Prostate gland (tissue), 2 donors: ENCODE measurements at regions not wholly inside any gene's neighbourhood (a gene's known extent, or its start where the extent isn't known, plus 50 kb on each side); places are given as distances from the start of the nearest gene placed in this dataset.

ENCODE experiments used
- DNase-seq: peaks from one replicate; pipeline ENCODE4 v3.0.0-alpha.2; 2019; ENCODE audit warnings: low spot score
- H3K27ac ChIP-seq, 2 donors: fragments of 200-600 bp; sonication (generic); 2 replicates each; pipeline ENCODE4 v1.5.1; 2017 to 2019
- H3K27me3 ChIP-seq: fragments of 200-600 bp; sonication (generic); replicated peaks from 2 replicates; pipeline ENCODE4 v1.5.1; 2019; ENCODE audit not compliant: insufficient read depth
- H3K36me3 ChIP-seq, 2 donors: fragments of 200-600 bp; sonication (generic); 1 replicate in 1 of 2; 2 replicates in 1 of 2; pipeline versions ENCODE4 v1.5.1 to v1.8.1; 2017 to 2019
- H3K4me1 ChIP-seq: fragments of 200-600 bp; sonication (generic); replicated peaks from 2 replicates; pipeline ENCODE4 v1.5.1; 2019
- H3K4me3 ChIP-seq, 2 donors: fragments of 200-600 bp; sonication (generic); 2 replicates each; pipeline ENCODE4 v1.5.1; 2017 to 2019
- H3K9me3 ChIP-seq: fragments of 200-600 bp; sonication (generic); 2 replicates; pipeline ENCODE4 v1.5.1; 2017
- POLR2A ChIP-seq: fragments of 450-650 bp; IDR thresholded peaks from one replicate; pipeline ENCODE4 v1.6.1; 2016; ENCODE audit warnings: antibody characterized with exemption, mild to moderate bottlenecking
- POLR2AphosphoS5 ChIP-seq: sonication (generic); formaldehyde crosslinking; IDR thresholded peaks from one replicate; pipeline ENCODE4 v1.6.1; 2017; ENCODE audit warnings: antibody characterized with exemption
- WGBS: methylation state at CpG from one replicate; pipeline ENCODE4 v1.1.5; 2018; 5-methylcytosine and 5-hydroxymethylcytosine counted together
- intact Hi-C: fragments of 100-400 bp; cut with DNase I; formaldehyde crosslinking; loops from one replicate; pipeline ENCODE4 v1.14.2; 2022
- TF ChIP-seq, protein P1 (sequence below), 4 experiments: fragments of 200-600 bp in 2 of 4; fragments of 450-650 bp in 2 of 4; sonication (generic) in 2 of 4; IDR thresholded peaks; 1 replicate in 3 of 4; 2 replicates in 1 of 4; pipeline ENCODE4 v1.5.1; 2016 to 2019; ENCODE audit warnings: antibody characterized with exemption in 4 of 4, mild to moderate bottlenecking in 2 of 4, moderate library complexity in 2 of 4

DNA sequence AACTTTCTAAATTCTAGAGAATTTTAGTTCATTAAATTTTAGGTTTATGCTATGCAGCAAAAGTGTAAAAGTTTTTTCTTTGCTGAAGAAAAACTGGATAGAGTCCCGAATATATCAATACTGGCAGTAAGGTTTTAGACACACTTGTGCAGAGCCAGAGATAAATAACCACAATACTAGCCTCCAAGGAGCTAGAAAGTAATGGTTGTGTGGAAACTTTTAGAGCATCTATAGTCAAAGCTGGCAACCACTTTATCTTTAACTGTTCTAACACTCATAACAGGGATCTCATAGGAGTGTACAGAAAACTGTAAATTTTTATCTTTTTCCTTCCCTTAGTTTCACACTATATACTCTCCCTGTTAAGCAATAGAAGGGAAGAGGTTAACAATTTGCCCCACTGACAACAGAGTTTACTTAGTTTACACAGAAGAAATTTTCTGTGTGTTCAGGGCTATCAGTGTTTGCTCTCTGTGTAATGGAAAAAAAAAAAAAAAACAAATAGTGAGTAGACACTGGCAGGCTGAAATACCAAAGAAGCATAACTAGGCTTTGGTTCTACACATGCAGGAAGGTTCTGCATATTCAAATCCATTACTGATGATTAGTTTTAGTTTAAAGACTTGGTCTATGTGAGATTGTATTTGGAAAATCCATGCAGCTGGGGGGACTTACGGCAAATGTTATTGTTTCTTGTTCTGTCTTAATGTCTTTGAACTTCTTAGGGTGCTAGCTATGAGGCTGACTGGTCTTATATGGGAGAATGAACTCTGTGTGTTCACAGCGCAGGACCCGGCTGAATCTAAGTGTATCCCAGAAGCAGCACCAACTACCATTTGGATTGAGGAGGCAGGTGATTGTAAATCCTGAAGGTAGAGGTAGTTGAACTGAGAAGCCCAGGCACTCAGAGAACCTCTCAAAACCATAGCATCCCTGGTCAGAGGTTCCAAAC, 187.6 kb downstream of the PCSK1 start:
- H3K4me1 ChIP-seq: peaks cover 5% of the 10 kb centered on the region
- TF ChIP-seq POLR2A: no peak
- TF ChIP-seq POLR2AphosphoS5: no peak
- TF ChIP-seq, protein P1, sequence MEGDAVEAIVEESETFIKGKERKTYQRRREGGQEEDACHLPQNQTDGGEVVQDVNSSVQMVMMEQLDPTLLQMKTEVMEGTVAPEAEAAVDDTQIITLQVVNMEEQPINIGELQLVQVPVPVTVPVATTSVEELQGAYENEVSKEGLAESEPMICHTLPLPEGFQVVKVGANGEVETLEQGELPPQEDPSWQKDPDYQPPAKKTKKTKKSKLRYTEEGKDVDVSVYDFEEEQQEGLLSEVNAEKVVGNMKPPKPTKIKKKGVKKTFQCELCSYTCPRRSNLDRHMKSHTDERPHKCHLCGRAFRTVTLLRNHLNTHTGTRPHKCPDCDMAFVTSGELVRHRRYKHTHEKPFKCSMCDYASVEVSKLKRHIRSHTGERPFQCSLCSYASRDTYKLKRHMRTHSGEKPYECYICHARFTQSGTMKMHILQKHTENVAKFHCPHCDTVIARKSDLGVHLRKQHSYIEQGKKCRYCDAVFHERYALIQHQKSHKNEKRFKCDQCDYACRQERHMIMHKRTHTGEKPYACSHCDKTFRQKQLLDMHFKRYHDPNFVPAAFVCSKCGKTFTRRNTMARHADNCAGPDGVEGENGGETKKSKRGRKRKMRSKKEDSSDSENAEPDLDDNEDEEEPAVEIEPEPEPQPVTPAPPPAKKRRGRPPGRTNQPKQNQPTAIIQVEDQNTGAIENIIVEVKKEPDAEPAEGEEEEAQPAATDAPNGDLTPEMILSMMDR (IDR thresholded peaks at IDR 0.05): no peak
- intact Hi-C loops: no loop called here
- peak overlapping the region; percentile 82 to 85 for H3K27ac ChIP-seq
- H3K4me3 ChIP-seq: no peak overlapping the region
- WGBS: 82% methylated on average over 4 of the region's 4 CpGs
- H3K9me3 ChIP-seq: no peaks in the 10 kb centered on the region
- DNase-seq: no peak
- no peaks in the 10 kb centered on the region for H3K36me3 ChIP-seq
- H3K27me3 ChIP-seq: no peaks in the 10 kb centered on the region

DNA sequence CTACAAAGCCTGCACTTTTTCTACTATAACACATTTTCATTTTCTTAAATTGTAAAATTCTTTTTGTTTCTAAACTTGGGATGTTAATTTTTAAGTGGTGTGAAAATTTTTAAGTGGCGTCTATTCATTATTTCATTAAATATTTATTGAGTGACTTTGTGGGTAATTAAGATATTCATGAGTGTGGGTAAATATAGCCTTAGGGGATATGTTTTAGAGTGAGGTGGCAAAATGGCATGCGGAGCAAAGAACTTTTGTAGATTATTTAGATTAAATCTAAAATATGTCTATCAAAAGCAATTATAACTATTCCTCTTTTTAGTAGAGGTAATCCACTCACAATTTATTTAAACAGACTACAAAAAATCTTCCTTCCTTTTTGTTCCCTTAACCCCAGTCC, 188.4 kb downstream of the PCSK1 start:
- H3K4me1 ChIP-seq: peaks cover 5% of the 10 kb centered on the region
- intact Hi-C loops: no loop called here
- TF ChIP-seq POLR2AphosphoS5 (no peak), POLR2A (no peak)
- TF ChIP-seq, protein P1 (IDR thresholded peaks at IDR 0.05): no peak
- WGBS: 77% methylated on average over 2 of the region's 2 CpGs
- H3K9me3 ChIP-seq: no peaks in the 10 kb centered on the region
- no peaks in the 10 kb centered on the region for H3K36me3 ChIP-seq
- H3K27me3 ChIP-seq: no peaks in the 10 kb centered on the region
- no peak overlapping the region for H3K4me3 ChIP-seq
- peak overlapping the region in 1 of 2 donors; percentile 85 for H3K27ac ChIP-seq
- DNase-seq: no peak

DNA sequence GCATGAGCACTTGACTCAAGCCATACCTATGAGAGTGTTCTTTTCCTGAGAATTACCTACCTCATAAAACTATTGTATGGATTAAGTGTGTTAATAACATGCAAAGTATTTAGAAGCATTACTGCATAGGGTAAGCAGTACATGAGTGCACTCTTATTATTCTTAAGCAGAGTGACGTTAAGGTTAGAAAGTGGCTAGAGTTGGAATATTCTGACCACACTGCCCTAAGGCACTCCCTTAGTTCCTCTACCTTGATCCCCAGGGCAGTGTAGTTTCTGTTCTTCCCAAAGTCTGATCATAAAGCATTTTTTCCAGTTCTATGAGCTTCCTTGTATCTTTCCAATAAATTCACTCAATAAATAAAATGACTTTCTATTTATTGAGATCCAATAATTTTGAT, 189.2 kb downstream of the PCSK1 start:
- H3K27me3 ChIP-seq: no peaks in the 10 kb centered on the region
- H3K27ac ChIP-seq: peak overlapping the region in 1 of 2 donors; percentile 85
- peaks cover 5% of the 10 kb centered on the region for H3K4me1 ChIP-seq
- no peak for DNase-seq
- intact Hi-C loops: no loop called here
- TF ChIP-seq POLR2A: no peak
- TF ChIP-seq POLR2AphosphoS5: no peak
- TF ChIP-seq, protein P1 (IDR thresholded peaks at IDR 0.05): no peak
- no peaks in the 10 kb centered on the region for H3K36me3 ChIP-seq
- no peak overlapping the region for H3K4me3 ChIP-seq
- H3K9me3 ChIP-seq: no peaks in the 10 kb centered on the region
- 97% methylated on average over 1 of the region's 1 CpG for WGBS

DNA sequence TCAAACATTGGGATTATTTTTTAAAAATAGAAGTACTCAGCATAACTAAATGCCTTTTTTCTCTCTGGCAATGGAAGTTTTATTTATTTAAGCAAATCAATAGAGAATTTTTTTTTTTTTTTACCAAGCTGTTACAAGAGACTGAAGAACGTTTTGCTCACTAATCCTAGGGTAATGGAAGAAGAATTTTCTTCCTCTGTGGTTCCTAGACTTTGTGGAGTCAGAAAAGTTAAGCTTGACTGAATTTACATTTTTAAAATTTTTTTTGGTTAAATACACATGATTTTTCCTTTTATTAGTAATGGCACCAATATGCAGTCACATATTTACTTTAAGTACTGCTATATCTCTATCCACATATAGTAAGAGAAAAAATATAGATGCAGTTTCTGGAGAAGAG, 189.8 kb downstream of the PCSK1 start:
- DNase-seq: no peak
- no peaks in the 10 kb centered on the region for H3K36me3 ChIP-seq
- H3K27me3 ChIP-seq: no peaks in the 10 kb centered on the region
- intact Hi-C loops: no loop called here
- TF ChIP-seq POLR2A (no peak), POLR2AphosphoS5 (no peak)
- TF ChIP-seq, protein P1 (IDR thresholded peaks at IDR 0.05): no peak
- no peak overlapping the region for H3K27ac ChIP-seq
- no peak overlapping the region for H3K4me3 ChIP-seq
- WGBS: 80% methylated on average over 1 of the region's 1 CpG
- H3K9me3 ChIP-seq: no peaks in the 10 kb centered on the region
- peaks cover 5% of the 10 kb centered on the region for H3K4me1 ChIP-seq

DNA sequence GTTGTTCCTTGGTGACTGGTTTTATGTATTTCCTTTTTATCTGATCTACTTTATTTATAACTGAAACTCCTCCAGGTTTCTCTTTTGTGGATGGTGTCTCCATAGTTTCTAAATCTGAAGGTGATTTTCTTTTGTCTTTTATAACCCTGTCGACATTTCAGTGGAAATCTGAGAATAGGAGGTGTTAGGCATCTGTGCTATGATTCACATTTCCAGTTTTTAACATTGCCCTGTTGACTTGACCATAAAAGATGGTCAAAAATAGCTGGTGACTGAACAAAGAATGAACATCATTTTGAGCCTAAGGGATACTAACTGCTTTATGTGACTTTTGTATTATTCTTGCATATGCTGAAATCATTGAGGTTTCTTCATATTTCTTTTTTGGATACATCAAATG, 190.5 kb downstream of the PCSK1 start:
- intact Hi-C loops: no loop called here
- no peak overlapping the region for H3K27ac ChIP-seq
- H3K4me1 ChIP-seq: peaks cover 5% of the 10 kb centered on the region
- H3K4me3 ChIP-seq: no peak overlapping the region
- H3K36me3 ChIP-seq: no peaks in the 10 kb centered on the region
- 34% methylated on average over 1 of the region's 1 CpG for WGBS
- no peaks in the 10 kb centered on the region for H3K9me3 ChIP-seq
- DNase-seq: no peak
- TF ChIP-seq, protein P1 (IDR thresholded peaks at IDR 0.05): no peak
- TF ChIP-seq POLR2AphosphoS5: no peak
- TF ChIP-seq POLR2A: no peak
- H3K27me3 ChIP-seq: no peaks in the 10 kb centered on the region
